ENCODE measurements at regions not wholly inside any gene's neighbourhood (a gene's known extent, or its start where the extent isn't known, plus 50 kb on each side); places are given as distances from the start of the nearest gene placed in this dataset.

DNA sequence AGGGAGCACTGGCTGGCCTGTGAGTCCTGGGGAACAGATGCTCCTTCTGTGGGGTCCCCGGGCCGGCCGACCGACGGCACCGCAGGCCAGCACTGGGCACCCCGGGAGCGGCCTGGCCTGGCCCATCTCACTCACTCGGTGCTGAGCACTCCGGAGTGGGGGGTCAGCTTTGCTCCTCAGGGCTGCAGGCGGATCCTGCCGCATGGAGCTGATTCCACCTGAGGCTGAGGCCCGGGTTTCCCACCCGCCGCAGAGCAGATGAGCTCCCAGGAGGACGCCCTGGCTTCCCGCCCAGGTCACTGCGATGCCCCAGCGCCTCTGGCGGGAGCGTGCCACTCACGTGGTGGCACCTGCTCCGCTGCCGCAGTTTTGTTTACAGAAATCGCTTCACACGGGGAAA, 418.6 kb downstream of the GALR1 start:
- DNase-seq: no peak

GRCh38 chr18:77669331-77669730, 419.7 kb downstream of the GALR1 start:
- DNase-seq: no peak

DNA sequence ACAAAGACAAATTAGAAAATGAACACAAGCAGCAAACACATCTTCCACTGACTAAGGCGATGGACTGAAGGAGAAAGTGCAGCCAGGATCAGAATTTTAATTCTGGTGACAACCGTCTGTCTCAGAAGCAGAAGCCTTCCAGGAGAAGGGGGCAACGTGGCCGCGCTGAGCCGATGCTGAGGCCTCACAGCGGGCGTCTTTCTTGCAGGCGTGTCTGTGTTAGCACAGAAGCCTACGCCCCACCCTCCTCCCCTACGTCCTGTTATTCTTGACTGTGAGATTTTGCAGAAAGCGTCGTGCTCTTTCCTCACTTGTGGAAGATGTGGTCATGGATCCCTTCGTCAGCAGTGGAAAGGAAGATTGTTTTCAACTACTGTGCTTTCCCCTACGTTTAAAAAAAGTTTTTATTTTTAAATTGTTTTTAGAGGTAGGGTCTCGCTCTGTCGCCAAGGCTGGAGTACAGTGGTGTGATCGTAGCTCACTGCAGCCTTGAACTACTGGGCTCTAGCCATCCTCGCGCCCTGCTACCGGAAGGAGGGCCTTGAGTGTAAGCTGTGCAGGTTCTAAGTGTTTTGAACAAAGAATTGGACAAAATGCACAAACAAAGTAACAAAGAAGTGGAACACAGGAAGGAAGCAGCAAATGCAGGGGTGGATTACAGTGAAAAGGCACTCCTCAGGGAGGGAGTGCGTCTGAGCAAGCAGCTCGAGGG, 422.0 kb downstream of the GALR1 start:
- no peak for DNase-seq

- DNase-seq: no peak
Observed at GRCh38 chr18:77676910-77677309, 427.3 kb downstream of the GALR1 start.

GRCh38 chr18:77677536-77677935, 427.9 kb downstream of the GALR1 start:
- DNase-seq: no peak

DNA sequence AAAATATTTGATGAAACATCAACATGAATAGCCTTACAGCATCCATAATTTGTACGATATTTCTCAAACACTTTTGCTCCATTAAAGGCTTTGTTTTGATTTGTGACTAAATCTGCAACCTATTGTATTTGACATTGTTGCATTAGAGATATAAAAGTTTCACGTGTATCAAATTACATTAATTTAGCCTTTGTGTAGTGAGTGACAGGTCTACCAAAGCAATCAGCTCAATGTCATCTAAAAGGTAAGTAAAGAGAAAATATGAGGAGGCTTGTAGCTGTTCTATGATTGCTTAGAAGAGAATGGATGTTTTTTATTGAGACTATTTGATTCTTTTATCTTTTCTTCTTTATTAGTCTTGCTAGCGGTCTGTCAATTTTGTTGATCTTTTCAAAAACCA, 430.2 kb downstream of the GALR1 start:
- DNase-seq: no peak

GRCh38 chr18:77700051-77700450, 450.4 kb downstream of the GALR1 start:
- no peak for DNase-seq

DNA sequence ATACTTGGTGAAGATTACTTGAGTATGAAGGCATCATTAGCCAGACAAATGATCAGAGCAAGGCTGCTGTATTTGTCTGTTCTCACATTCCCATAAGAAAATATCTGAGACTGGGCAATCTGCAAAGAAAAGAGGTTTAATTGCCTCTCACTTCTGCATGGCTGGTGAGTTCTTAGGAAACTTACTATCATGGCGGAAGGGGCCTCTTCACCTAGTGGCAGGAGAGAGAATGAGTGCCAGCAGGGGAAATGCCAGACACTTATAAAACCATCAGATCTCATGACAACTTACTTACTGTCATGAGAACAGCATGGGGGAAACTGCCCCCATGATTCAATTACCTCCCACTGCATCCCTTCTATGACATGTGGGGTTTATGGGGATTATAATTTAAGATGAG, 452.3 kb downstream of the GALR1 start:
- DNase-seq: no peak

DNA sequence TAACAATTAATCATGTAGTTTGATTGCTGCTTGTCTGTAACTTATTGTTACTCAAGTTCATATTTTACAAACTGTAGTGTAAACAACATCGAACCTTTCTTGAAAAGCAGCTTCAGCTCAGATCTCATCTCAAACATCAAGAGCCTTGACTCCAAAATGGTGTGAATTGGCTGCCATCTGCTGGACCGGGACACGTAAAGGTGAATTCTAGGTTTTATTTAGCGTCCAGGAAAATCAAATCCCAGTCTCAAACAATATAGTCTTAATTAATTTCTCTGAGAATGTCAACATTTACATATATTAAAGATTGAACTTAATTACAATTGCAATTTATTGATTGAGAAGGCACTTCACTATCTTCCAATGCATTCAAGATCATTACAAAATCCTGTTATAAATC, 453.0 kb downstream of the GALR1 start:
- DNase-seq: no peak

- no peak for DNase-seq
Observed at GRCh38 chr18:77705301-77705700, 455.7 kb downstream of the GALR1 start.

DNA sequence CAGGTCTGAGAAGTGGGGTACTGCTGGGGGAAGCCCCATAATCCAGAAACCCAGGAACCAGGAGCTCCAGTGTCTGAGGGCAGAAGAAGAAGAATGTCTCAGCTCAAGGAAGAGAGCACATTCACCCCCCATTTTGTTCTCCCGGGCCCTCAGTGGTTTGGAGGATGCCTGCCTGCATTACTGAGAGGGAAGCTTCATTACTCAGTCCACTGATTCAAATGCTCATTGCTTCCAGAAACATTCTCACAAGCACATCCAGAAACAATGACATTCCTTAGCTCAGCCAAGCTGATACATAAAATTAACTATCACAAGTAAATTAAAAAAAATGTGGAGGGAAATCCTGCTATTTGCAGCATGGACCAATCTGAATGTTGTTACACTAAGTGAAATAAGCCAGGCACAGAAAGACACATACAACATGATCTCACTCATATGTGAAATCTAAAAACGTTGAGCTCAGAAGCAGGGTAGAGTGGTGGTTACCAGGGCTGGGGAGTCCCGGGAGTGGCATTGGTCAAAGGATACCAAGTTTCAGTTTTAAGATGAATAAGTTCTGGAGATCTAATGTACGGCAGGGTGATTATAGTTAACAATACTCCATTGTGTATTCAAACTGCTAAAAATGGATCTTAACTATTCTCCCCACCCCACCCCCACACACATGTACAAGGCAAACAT, 459.3 kb downstream of the GALR1 start:
- DNase-seq: no peak

- DNase-seq: peak in 1 of 2 experiments; percentile 3
Observed at GRCh38 chr18:77711096-77711495, 461.4 kb downstream of the GALR1 start.

- no peak for DNase-seq
Observed at GRCh38 chr18:77714716-77715115, 465.1 kb downstream of the GALR1 start.

GRCh38 chr18:77716282-77716681, 466.6 kb downstream of the GALR1 start:
- no peak for DNase-seq

GRCh38 chr18:77733292-77733903, 483.8 kb downstream of the GALR1 start:
- no peak for DNase-seq

DNA sequence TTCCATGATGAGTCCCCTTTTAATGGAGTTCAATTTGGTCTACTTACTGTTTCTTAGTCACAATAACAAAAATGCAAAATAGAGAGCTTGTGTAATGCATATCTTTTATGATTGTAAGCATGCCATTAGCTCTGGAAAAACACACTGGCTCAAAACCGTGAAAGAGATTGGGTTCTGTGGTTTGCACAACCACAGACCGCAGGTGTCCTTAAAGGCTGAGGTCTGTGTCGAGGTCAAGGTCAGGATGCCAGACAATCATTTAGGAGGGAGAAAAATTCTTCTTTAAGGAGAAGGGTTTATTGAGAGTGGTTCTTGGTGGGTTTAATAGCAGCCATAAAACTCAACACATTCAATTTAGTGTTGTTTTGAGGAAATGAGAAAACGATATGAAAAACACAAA, 487.2 kb downstream of the GALR1 start:
- no peak for DNase-seq

DNA sequence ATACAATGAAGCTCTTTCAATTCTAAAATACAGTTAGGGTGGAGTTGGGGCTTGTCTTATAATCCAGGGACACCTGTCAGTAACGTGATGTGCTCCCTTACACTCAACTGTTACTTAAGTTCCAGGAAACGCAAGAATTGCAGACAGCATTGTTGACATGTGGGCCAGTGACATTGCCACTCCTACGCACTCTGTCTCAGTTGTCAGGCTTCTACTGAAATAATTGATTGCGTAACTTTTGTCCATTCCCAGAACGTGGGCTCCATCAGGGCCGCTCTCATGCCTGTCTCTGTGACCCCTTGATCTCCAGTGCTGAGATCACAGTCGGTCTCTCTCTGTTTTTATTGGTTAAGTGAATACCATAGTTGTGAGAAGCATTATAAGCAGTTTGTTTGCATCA, 487.8 kb downstream of the GALR1 start:
- no peak for DNase-seq

- DNase-seq: peak in 1 of 2 experiments; percentile 2
Observed at GRCh38 chr18:77749089-77749488, 499.4 kb downstream of the GALR1 start.

DNA sequence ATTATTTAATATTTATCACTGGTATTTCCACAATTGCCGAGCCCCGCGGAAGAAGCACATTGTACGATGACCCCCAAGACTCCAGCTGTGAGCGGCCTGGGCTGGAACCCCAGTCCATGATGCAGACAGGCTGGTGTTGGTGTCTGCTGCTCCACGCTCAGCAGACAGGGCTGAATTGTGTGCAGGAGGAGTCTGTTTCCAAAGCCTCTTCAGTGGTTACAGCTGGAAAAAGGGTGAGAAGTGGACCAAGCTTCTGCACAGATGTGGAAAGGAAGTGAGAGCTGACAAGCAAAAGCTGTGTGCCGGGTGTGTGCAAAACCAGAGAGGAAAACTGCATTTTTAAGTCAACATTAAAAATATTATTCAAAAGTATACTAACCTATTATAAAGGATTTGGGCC, 500.4 kb downstream of the GALR1 start:
- DNase-seq: no peak

- DNase-seq: no peak
Observed at GRCh38 chr18:77754475-77755044, 504.9 kb downstream of the GALR1 start.

DNA sequence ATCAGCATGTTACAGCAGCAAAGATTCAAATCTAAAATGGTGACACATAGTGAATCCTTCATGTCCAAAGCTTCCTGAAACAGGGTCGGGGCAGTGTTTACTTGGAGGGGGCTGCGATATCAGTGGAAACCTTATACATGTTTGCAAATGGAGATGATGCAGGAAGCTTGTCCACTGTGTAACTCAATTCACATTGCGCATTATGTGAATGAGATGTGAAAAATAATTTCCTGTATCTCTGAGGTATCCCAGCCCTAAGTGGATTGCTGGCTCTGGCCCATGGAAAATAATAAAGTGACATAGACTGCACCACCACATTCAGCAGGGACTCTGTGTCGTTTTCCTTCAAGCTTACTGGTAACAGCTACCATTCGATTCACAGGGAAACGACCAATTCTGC, 505.5 kb downstream of the GALR1 start:
- no peak for DNase-seq

GRCh38 chr18:77761332-77761731, 511.7 kb downstream of the GALR1 start:
- no peak for DNase-seq

DNA sequence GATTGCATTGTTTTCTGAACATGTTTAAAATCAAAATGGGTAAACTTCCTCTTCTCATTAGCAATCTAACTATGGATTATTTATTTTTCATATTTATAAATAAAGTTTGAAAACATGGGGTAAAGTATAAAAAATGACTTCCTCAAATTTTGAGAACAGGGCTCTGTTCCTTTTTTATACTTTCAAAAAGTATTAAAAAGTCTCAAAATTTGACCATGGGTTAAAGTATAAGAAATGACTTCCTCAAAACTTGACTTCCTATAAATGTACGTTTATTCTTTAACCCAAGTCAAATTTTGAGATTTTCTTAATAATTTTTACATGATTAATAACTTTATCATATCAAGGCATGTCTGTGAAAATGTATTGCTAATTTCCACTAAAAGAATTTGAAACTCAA, 512.4 kb downstream of the GALR1 start:
- no peak for DNase-seq

- no peak for DNase-seq
Observed at GRCh38 chr18:77762642-77763041, 513.0 kb downstream of the GALR1 start.
